Loucy (cell line): ENCODE measurements at regions not wholly inside any gene's neighbourhood (a gene's known extent, or its start where the extent isn't known, plus 50 kb on each side); places are given as distances from the start of the nearest gene placed in this dataset.

ENCODE experiments used
- H2AFZ ChIP-seq: fragments of 200-600 bp; sonication (generic); 2 replicates; pipeline ENCODE4 v1.6.0; 2016; ENCODE audit warnings: antibody characterized with exemption, mild to moderate bottlenecking, low read length, moderate library complexity
- H3F3A ChIP-seq: fragments of 200-600 bp; 2 replicates; pipeline ENCODE4 v1.6.0; 2016; ENCODE audit warnings: antibody characterized with exemption, low read depth, mild to moderate bottlenecking
- H3K27me3 ChIP-seq: fragments of 200-600 bp; sonication (generic); 2 replicates; pipeline ENCODE4 v1.6.1; 2014; ENCODE audit warnings: low read length, mild to moderate bottlenecking; ENCODE audit not compliant: insufficient read depth, poor library complexity, severe bottlenecking
- H3K36me3 ChIP-seq: fragments of 200-600 bp; sonication (generic); 2 replicates; pipeline ENCODE4 v1.6.1; 2016; ENCODE audit warnings: low read length; ENCODE audit not compliant: insufficient read depth
- H3K4me1 ChIP-seq: fragments of 200-600 bp; sonication (generic); 2 replicates; pipeline ENCODE4 v1.5.1; 2014; ENCODE audit warnings: low read length, mild to moderate bottlenecking; ENCODE audit not compliant: insufficient read depth, poor library complexity, severe bottlenecking
- H3K4me2 ChIP-seq: fragments of 200-600 bp; sonication (generic); 2 replicates; pipeline ENCODE4 v1.6.0; 2014; ENCODE audit warnings: antibody characterized with exemption, low read length, low read depth, mild to moderate bottlenecking; ENCODE audit not compliant: poor library complexity, severe bottlenecking
- H3K4me3 ChIP-seq: fragments of 200-600 bp; sonication (generic); 2 replicates; pipeline ENCODE4 v1.5.1; 2014; ENCODE audit warnings: low read length, mild to moderate bottlenecking, mixed read lengths; ENCODE audit not compliant: poor library complexity, severe bottlenecking
- H3K79me2 ChIP-seq: fragments of 200-600 bp; sonication (generic); 2 replicates; pipeline ENCODE4 v1.6.1; 2014; ENCODE audit warnings: low read length; ENCODE audit not compliant: insufficient read depth
- H3K9ac ChIP-seq: fragments of 200-600 bp; sonication (generic); 2 replicates; pipeline ENCODE4 v1.6.0; 2014; ENCODE audit warnings: mild to moderate bottlenecking, low read depth, low read length, moderate library complexity; ENCODE audit not compliant: poor library complexity, severe bottlenecking
- H3K9me2 ChIP-seq: fragments of 200-600 bp; sonication (generic); replicated peaks from 2 replicates; pipeline ENCODE4 v1.6.1; 2016; ENCODE audit warnings: low read depth, low read length, mixed read lengths
- H3K9me3 ChIP-seq: fragments of 200-600 bp; sonication (generic); 2 replicates; pipeline ENCODE4 v1.6.1; 2014; ENCODE audit warnings: mild to moderate bottlenecking, antibody characterized with exemption, low read length, low read depth; ENCODE audit not compliant: insufficient read depth
- H4K20me1 ChIP-seq: fragments of 200-600 bp; sonication (generic); 2 replicates; pipeline ENCODE4 v1.6.0; 2014; ENCODE audit warnings: antibody characterized with exemption, low read length, mild to moderate bottlenecking; ENCODE audit not compliant: insufficient read depth, poor library complexity, severe bottlenecking
- EZH2phosphoT487 ChIP-seq: fragments of 200-600 bp; IDR thresholded peaks from 2 replicates; pipeline ENCODE4 v1.6.1; 2018; ENCODE audit warnings: antibody characterized with exemption, mild to moderate bottlenecking, moderate library complexity, borderline replicate concordance
- TF ChIP-seq, protein P1 (sequence below): fragments of 200-600 bp; sonication (generic); conservative IDR thresholded peaks from 2 replicates; pipeline ENCODE4 v1.5.1; 2014; ENCODE audit warnings: mild to moderate bottlenecking, antibody characterized with exemption, low read length

DNA sequence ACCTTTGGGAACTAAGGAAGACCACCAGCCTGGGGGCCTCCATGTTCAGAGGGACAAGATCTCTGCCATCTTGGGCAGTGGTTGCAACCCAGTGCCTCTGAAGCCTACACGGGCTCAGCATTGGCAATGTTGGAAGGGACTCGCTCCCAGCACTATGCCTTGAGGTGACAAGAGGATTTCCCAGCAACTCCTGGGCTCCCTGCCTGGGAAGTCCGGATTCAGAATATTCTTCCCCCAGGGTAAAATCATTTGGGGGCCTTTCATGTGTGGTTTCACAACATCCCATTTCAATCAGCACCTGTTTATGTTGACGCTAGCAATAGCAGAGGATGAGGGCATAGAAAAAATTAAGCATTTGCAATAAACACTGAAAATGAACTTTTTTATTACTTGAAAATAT is 509.8 kb upstream of the MGMT start:
- H2AFZ ChIP-seq: no peak overlapping the region
- H3K79me2 ChIP-seq: no peaks in the 10 kb centered on the region
- H3K9me3 ChIP-seq: no peaks in the 10 kb centered on the region
- H3K4me3 ChIP-seq: no peak overlapping the region
- H3K4me1 ChIP-seq: no peaks in the 10 kb centered on the region
- no peaks in the 10 kb centered on the region for H3K27me3 ChIP-seq
- no peaks in the 10 kb centered on the region for H3K9me2 ChIP-seq
- no peaks in the 10 kb centered on the region for H3K36me3 ChIP-seq
- no peaks in the 10 kb centered on the region for H3F3A ChIP-seq
- no peaks in the 10 kb centered on the region for H4K20me1 ChIP-seq
- TF ChIP-seq, protein P1, sequence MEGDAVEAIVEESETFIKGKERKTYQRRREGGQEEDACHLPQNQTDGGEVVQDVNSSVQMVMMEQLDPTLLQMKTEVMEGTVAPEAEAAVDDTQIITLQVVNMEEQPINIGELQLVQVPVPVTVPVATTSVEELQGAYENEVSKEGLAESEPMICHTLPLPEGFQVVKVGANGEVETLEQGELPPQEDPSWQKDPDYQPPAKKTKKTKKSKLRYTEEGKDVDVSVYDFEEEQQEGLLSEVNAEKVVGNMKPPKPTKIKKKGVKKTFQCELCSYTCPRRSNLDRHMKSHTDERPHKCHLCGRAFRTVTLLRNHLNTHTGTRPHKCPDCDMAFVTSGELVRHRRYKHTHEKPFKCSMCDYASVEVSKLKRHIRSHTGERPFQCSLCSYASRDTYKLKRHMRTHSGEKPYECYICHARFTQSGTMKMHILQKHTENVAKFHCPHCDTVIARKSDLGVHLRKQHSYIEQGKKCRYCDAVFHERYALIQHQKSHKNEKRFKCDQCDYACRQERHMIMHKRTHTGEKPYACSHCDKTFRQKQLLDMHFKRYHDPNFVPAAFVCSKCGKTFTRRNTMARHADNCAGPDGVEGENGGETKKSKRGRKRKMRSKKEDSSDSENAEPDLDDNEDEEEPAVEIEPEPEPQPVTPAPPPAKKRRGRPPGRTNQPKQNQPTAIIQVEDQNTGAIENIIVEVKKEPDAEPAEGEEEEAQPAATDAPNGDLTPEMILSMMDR: no peak
- no peak for TF ChIP-seq EZH2phosphoT487
- H3K9ac ChIP-seq: no peak overlapping the region
- H3K4me2 ChIP-seq: no peak overlapping the region

DNA sequence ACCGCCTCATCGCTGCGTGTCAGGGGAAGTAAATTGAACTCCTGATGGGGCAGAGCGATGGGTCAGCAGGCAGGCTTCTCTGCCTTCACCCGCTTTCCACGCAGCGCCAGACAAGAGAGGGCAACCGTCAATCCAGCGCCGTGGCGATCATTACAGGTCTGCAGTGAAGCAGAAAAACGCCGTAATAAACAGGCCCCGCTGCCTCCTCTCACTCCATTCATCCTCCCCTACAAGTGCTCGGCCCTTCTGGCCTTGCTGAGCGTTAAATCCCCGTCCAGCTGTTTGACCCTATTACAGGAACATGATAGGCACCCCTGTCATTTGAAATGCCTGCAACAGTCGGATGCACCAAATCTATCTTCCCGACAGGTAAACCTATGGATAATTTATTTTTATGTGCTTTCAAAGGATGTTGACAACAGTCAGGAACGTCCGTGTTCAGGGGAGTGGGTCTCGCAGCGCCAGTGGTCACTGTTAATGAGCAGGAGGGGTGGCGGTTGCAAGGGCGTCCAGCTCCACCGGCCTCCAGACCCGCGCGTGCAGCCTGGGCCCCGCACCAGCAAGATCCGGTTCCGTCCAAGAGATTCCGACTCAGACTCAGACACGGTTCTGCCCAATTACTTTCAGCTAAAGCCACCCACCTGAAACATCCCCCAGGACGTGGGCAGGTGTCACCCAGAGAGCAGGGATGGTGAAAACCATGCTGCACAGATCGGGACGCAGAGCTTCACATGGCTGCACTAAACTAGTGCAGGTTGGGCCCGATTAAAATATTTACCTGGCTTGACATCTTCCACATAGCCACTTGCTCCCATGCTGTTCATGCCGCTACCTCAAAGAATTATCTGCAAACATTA is 508.0 kb upstream of the MGMT start:
- no peaks in the 10 kb centered on the region for H3K79me2 ChIP-seq
- no peaks in the 10 kb centered on the region for H3K36me3 ChIP-seq
- H3F3A ChIP-seq: no peaks in the 10 kb centered on the region
- no peak overlapping the region for H2AFZ ChIP-seq
- H3K4me2 ChIP-seq: no peak overlapping the region
- H4K20me1 ChIP-seq: no peaks in the 10 kb centered on the region
- no peaks in the 10 kb centered on the region for H3K9me3 ChIP-seq
- no peak overlapping the region for H3K9ac ChIP-seq
- TF ChIP-seq EZH2phosphoT487: no peak
- TF ChIP-seq, protein P1: no peak
- H3K27me3 ChIP-seq: no peaks in the 10 kb centered on the region
- no peaks in the 10 kb centered on the region for H3K4me1 ChIP-seq
- no peak overlapping the region for H3K4me3 ChIP-seq
- H3K9me2 ChIP-seq: no peaks in the 10 kb centered on the region

DNA sequence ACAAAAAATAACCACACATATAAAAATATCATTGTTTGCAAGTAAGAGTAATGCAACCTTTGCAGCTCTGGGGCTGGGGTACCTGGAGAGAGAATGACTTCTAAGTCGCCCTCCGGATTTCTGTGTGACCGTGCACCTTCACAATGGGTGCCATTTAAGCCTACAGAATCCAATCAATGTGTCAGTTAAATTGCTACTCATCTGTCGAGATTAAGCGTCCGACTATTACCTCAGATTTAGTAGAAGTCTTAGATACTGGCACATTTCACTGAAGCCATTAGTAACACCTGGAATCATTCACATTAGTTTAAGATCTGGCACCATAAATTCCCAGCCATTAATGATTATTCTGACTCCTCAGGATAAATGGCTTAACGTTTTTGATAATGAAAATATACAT is 507.3 kb upstream of the MGMT start:
- H3K4me2 ChIP-seq: no peak overlapping the region
- no peaks in the 10 kb centered on the region for H4K20me1 ChIP-seq
- H3K9me2 ChIP-seq: no peaks in the 10 kb centered on the region
- no peaks in the 10 kb centered on the region for H3K36me3 ChIP-seq
- no peak overlapping the region for H2AFZ ChIP-seq
- no peaks in the 10 kb centered on the region for H3K27me3 ChIP-seq
- no peaks in the 10 kb centered on the region for H3K9me3 ChIP-seq
- H3K9ac ChIP-seq: no peak overlapping the region
- no peaks in the 10 kb centered on the region for H3K4me1 ChIP-seq
- TF ChIP-seq, protein P1: no peak
- no peak for TF ChIP-seq EZH2phosphoT487
- no peaks in the 10 kb centered on the region for H3F3A ChIP-seq
- H3K79me2 ChIP-seq: no peaks in the 10 kb centered on the region
- no peak overlapping the region for H3K4me3 ChIP-seq
